IMR-90 (cell line): ENCODE measurements at regions not wholly inside any gene's neighbourhood (a gene's known extent, or its start where the extent isn't known, plus 50 kb on each side); places are given as distances from the start of the nearest gene placed in this dataset.
"Not testable (repeated sequence)": the region's sequence is repeated elsewhere in the genome, so short reads cannot be mapped to it uniquely, and the experiment has no call there.

ENCODE experiments used
- ATAC-seq: fragments of 200-7000 bp; cut with Tn5 transposase; 2 replicates; pipeline ENCODE4 v1.9.1; 2020; ENCODE audit warnings: low read depth, mild to moderate bottlenecking, moderate library complexity
- BruUV-seq: library from RNA; stranded (reverse); fragments of 400-500 nt; replicated peaks from 2 replicates; lab custom pipeline; 2021; lab: Mats Ljungman, UMichigan
- CTCF ChIA-PET: fragments of 300-600 bp; formaldehyde crosslinking; extraction: SDS; loops from one replicate; lab custom pipeline; 2021; ENCODE audit warnings: antibody characterized with exemption; lab: Yijun Ruan, JAX
- POLR2A ChIA-PET: fragments of 300-600 bp; sonication (Branson Sonifier 250); formaldehyde crosslinking; loops from one replicate; lab custom pipeline; 2022; ENCODE audit warnings: antibody characterized with exemption; ENCODE audit not compliant: unreplicated experiment; lab: Charles Lee
- DNase-seq: peaks from one replicate; pipeline ENCODE4 v3.0.0; 2013
- H2AFZ ChIP-seq: replicated peaks from 2 replicates; pipeline ENCODE3; 2013; ENCODE audit warnings: low read length, mild to moderate bottlenecking; ENCODE audit not compliant: poor library complexity
- H2AK5ac ChIP-seq: 2 replicates; pipeline ENCODE4 v1.6.1; 2013; ENCODE audit warnings: low read depth, low read length, inconsistent platforms
- H2AK9ac ChIP-seq: replicated peaks from 2 replicates; pipeline ENCODE3; 2013; ENCODE audit warnings: mild to moderate bottlenecking, low read depth, low read length, moderate library complexity; ENCODE audit not compliant: poor library complexity
- H2BK120ac ChIP-seq: 2 replicates; pipeline ENCODE4 v1.6.1; 2013; ENCODE audit warnings: low read depth, low read length, inconsistent platforms
- H2BK15ac ChIP-seq: 3 replicates; pipeline ENCODE4 v1.6.1; 2013; ENCODE audit warnings: low read depth, low read length, inconsistent platforms
- H2BK20ac ChIP-seq: 2 replicates; pipeline ENCODE4 v1.6.1; 2013; ENCODE audit warnings: low read depth, mild to moderate bottlenecking, inconsistent platforms, low read length, moderate library complexity
- H2BK5ac ChIP-seq: 2 replicates; pipeline ENCODE4 v1.6.1; 2013; ENCODE audit warnings: mild to moderate bottlenecking, low read depth, low read length, inconsistent platforms; ENCODE audit not compliant: poor library complexity, severe bottlenecking
- H3K14ac ChIP-seq: replicated peaks from 2 replicates; pipeline ENCODE4 v1.6.1; 2013; ENCODE audit warnings: low read depth, low read length, inconsistent platforms
- H3K18ac ChIP-seq: 2 replicates; pipeline ENCODE4 v1.6.1; 2013; ENCODE audit warnings: low read depth, low read length, control low read depth
- H3K23ac ChIP-seq: 2 replicates; pipeline ENCODE4 v1.6.1; 2013; ENCODE audit warnings: low read depth, low read length, inconsistent platforms
- H3K27ac ChIP-seq: 2 replicates; pipeline ENCODE4 v1.5.1; 2013; ENCODE audit warnings: mild to moderate bottlenecking, control low read depth, low read length; ENCODE audit not compliant: insufficient read depth
- H3K27me3 ChIP-seq: 2 replicates; pipeline ENCODE4 v1.6.1; 2013; ENCODE audit warnings: low read length; ENCODE audit not compliant: control insufficient read depth, insufficient read depth
- H3K36me3 ChIP-seq: 2 replicates; pipeline ENCODE4 v1.6.1; 2013; ENCODE audit warnings: low read length, mixed read lengths; ENCODE audit not compliant: control insufficient read depth, insufficient read depth
- H3K4ac ChIP-seq: 2 replicates; pipeline ENCODE4 v1.6.1; 2013; ENCODE audit warnings: low read depth, low read length, inconsistent platforms
- H3K4me1 ChIP-seq: 2 replicates; pipeline ENCODE4 v1.6.1; 2013; ENCODE audit warnings: low read length, mixed read lengths; ENCODE audit not compliant: control insufficient read depth, insufficient read depth
- H3K4me2 ChIP-seq: 2 replicates; pipeline ENCODE4 v1.6.1; 2013; ENCODE audit warnings: low read depth, mild to moderate bottlenecking, control low read depth, low read length, moderate library complexity
- H3K4me3 ChIP-seq: 2 replicates; pipeline ENCODE4 v1.5.1; 2013; ENCODE audit warnings: low read depth, mild to moderate bottlenecking, control low read depth, low read length, moderate library complexity; ENCODE audit not compliant: insufficient read depth
- H3K56ac ChIP-seq: 2 replicates; pipeline ENCODE4 v1.6.1; 2013; ENCODE audit warnings: low read length, inconsistent platforms; ENCODE audit not compliant: insufficient read depth; ENCODE audit errors: extremely low read depth
- H3K79me1 ChIP-seq, 2 experiments: 2 replicates each; pipeline ENCODE4 v1.6.1; 2013; ENCODE audit warnings: low read length in 2 of 2, inconsistent platforms in 1 of 2, low read depth in 1 of 2
- H3K9ac ChIP-seq: 2 replicates; pipeline ENCODE4 v1.6.1; 2013; ENCODE audit warnings: low read depth, low read length, control low read depth
- H3K9me1 ChIP-seq: 2 replicates; pipeline ENCODE4 v1.6.1; 2013; ENCODE audit warnings: low read length, inconsistent platforms; ENCODE audit not compliant: insufficient read depth
- H3K9me3 ChIP-seq: 2 replicates; pipeline ENCODE4 v1.6.1; 2013; ENCODE audit warnings: low read length; ENCODE audit not compliant: control insufficient read depth, insufficient read depth
- H4K20me1 ChIP-seq: 2 replicates; pipeline ENCODE4 v1.6.1; 2013; ENCODE audit warnings: low read length, inconsistent platforms; ENCODE audit not compliant: insufficient read depth
- H4K5ac ChIP-seq: 2 replicates; pipeline ENCODE4 v1.6.1; 2013; ENCODE audit warnings: mild to moderate bottlenecking, low read depth, low read length, control low read depth
- H4K8ac ChIP-seq, 2 experiments: 2 replicates each; pipeline ENCODE4 v1.6.1; 2013; ENCODE audit warnings: low read depth in 2 of 2, low read length in 2 of 2, control low read depth in 1 of 2, inconsistent platforms in 1 of 2
- H4K91ac ChIP-seq: 2 replicates; pipeline ENCODE4 v1.6.1; 2013; ENCODE audit warnings: low read depth, low read length, inconsistent platforms; ENCODE audit not compliant: insufficient read depth
- WGBS, 2 experiments: methylation state at CpG; one replicate each; pipeline versions ENCODE4 v1.1.5 to v1.1.7; 2013; ENCODE audit warnings: missing lambda C conversion rate in 2 of 2; ENCODE audit not compliant: insufficient read length in 1 of 2; ENCODE audit errors: extremely low coverage in 2 of 2; 5-methylcytosine and 5-hydroxymethylcytosine counted together
- dilution Hi-C: fragments of 300-500 bp; cut with HindIII; formaldehyde crosslinking; loops from one replicate; pipeline ENCODE4 v1.14.3; 2018; ENCODE audit warnings: low sequenced_read_pairs; ENCODE audit not compliant: unreplicated experiment
- in situ Hi-C: fragments of 300-500 bp; cut with MboI; formaldehyde crosslinking; loops from 3 replicates; pipeline ENCODE4 v1.14.3; 2019; ENCODE audit warnings: low sequenced_read_pairs, inconsistent platforms, mixed read lengths
- intact Hi-C: fragments of 100-400 bp; cut with micrococcal nuclease; formaldehyde crosslinking; loops from 2 replicates; pipeline ENCODE4 v1.10.0; 2022

GRCh38 chr9:81421090-81421489, 268.3 kb downstream of the TLE1 start:
- H3K14ac ChIP-seq, H3K27ac ChIP-seq, H3K56ac ChIP-seq, H3K4me1 ChIP-seq, H2BK5ac ChIP-seq, H3K18ac ChIP-seq, H2AFZ ChIP-seq, H3K27me3 ChIP-seq, H4K20me1 ChIP-seq, H3K9me3 ChIP-seq, H2BK120ac ChIP-seq, BruUV-seq, H2AK9ac ChIP-seq, H3K9ac ChIP-seq, H4K5ac ChIP-seq, H3K4me2 ChIP-seq, intact Hi-C loops, H4K91ac ChIP-seq, H3K9me1 ChIP-seq, POLR2A ChIA-PET, dilution Hi-C loops, H3K4me3 ChIP-seq, in situ Hi-C loops, H3K79me1 ChIP-seq, CTCF ChIA-PET, DNase-seq, H2BK15ac ChIP-seq, H3K23ac ChIP-seq, H3K4ac ChIP-seq, H2AK5ac ChIP-seq, H2BK20ac ChIP-seq, ATAC-seq, H3K36me3 ChIP-seq, H4K8ac ChIP-seq: not testable (repeated sequence)
- no CpG with 5 or more reads among the region's 3 CpGs for WGBS, 2 experiments
